PC-9 (cell line): ENCODE measurements at regions not wholly inside any gene's neighbourhood (a gene's known extent, or its start where the extent isn't known, plus 50 kb on each side); places are given as distances from the start of the nearest gene placed in this dataset.

ENCODE experiments used
- CTCF ChIP-seq: fragments of 200-600 bp; sonication (generic); conservative IDR thresholded peaks from 2 replicates; pipeline ENCODE4 v1.6.1; 2017; ENCODE audit warnings: mixed run types, antibody characterized with exemption, mild to moderate bottlenecking, moderate library complexity
- EZH2 ChIP-seq: fragments of 200-600 bp; sonication (generic); IDR thresholded peaks from 2 replicates; pipeline ENCODE4 v1.8.0; 2017; ENCODE audit warnings: antibody characterized with exemption, low read depth

- no peak for TF ChIP-seq CTCF
- TF ChIP-seq EZH2: no peak
These were observed 130.7 kb upstream of the KLF4 start for GRCh38 chr9:107620236-107620635.
